ENCODE measurements at regions not wholly inside any gene's neighbourhood (a gene's known extent, or its start where the extent isn't known, plus 50 kb on each side); places are given as distances from the start of the nearest gene placed in this dataset.

- TF ChIP-seq EZH2 (IDR thresholded peaks at IDR 0.05; ENCODE audit: low read depth), result no peak
- TF ChIP-seq, protein P1, sequence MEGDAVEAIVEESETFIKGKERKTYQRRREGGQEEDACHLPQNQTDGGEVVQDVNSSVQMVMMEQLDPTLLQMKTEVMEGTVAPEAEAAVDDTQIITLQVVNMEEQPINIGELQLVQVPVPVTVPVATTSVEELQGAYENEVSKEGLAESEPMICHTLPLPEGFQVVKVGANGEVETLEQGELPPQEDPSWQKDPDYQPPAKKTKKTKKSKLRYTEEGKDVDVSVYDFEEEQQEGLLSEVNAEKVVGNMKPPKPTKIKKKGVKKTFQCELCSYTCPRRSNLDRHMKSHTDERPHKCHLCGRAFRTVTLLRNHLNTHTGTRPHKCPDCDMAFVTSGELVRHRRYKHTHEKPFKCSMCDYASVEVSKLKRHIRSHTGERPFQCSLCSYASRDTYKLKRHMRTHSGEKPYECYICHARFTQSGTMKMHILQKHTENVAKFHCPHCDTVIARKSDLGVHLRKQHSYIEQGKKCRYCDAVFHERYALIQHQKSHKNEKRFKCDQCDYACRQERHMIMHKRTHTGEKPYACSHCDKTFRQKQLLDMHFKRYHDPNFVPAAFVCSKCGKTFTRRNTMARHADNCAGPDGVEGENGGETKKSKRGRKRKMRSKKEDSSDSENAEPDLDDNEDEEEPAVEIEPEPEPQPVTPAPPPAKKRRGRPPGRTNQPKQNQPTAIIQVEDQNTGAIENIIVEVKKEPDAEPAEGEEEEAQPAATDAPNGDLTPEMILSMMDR (conservative IDR thresholded peaks at IDR 0.05), result no peak
- Histone ChIP-seq H3K9me2 (ENCODE audit: insufficient read depth) (no peaks in the 10 kb centered on the region), H2AFZ (no peak overlapping the region), H3K27ac (no peak overlapping the region), H4K20me1 (ENCODE audit: insufficient read depth) (no peaks in the 10 kb centered on the region), H3K36me3 (ENCODE audit: low read depth) (no peaks in the 10 kb centered on the region), H3K27me3 (ENCODE audit: insufficient read depth, low read depth) (no peaks in the 10 kb centered on the region), H3K4me1 (replicated peaks; ENCODE audit: insufficient read depth) (no peaks in the 10 kb centered on the region), H3K4me2 (no peak overlapping the region), H3F3A (ENCODE audit: insufficient read depth, low read depth) (no peaks in the 10 kb centered on the region), H3K79me2 (ENCODE audit: low read depth) (no peaks in the 10 kb centered on the region), H3K9me3 (ENCODE audit: insufficient read depth, low read depth) (no peaks in the 10 kb centered on the region), H3K4me3 (no peak overlapping the region)
- CTCF ChIA-PET, result no interaction called here
- no TSS peak for BruUV-seq (replicated peaks)
- POLR2A ChIA-PET (ENCODE audit: unreplicated experiment), result no interaction called here
- no peak for DNase-seq
- intact Hi-C loops (cut with micrococcal nuclease; ENCODE audit: unreplicated experiment), result no loop called here
These were observed 1135.3 kb downstream of the SLITRK5 start for GRCh38 chr13:88806438-88806837.

- H3K4me1 ChIP-seq (replicated peaks; ENCODE audit: insufficient read depth), result no peaks in the 10 kb centered on the region
- no peak overlapping the region for H2AFZ ChIP-seq
- no peak overlapping the region for H3K27ac ChIP-seq
- no peak overlapping the region for H3K4me2 ChIP-seq
- H3K36me3 ChIP-seq (ENCODE audit: low read depth), result no peaks in the 10 kb centered on the region
- no peaks in the 10 kb centered on the region for H3F3A ChIP-seq (ENCODE audit: insufficient read depth, low read depth)
- intact Hi-C loops (cut with micrococcal nuclease; ENCODE audit: unreplicated experiment), result loop anchor here (10.0 kb wide), 1 partner anchor 247 kb away; no protein-coding TSS in a partner anchor
- TF ChIP-seq, protein P1 (conservative IDR thresholded peaks at IDR 0.05), result no peak
- TF ChIP-seq EZH2 (IDR thresholded peaks at IDR 0.05; ENCODE audit: low read depth), result no peak
- H3K4me3 ChIP-seq, result no peak overlapping the region
- no peak for DNase-seq
- no TSS peak for BruUV-seq (replicated peaks)
- H3K79me2 ChIP-seq (ENCODE audit: low read depth), result no peaks in the 10 kb centered on the region
- ChIA-PET CTCF (no interaction called here), POLR2A (ENCODE audit: unreplicated experiment) (no interaction called here)
- no peaks in the 10 kb centered on the region for H3K27me3 ChIP-seq (ENCODE audit: insufficient read depth, low read depth)
- H3K9me2 ChIP-seq (ENCODE audit: insufficient read depth), result no peaks in the 10 kb centered on the region
- peaks cover 3% of the 10 kb centered on the region; the same call in 1 of the 2 replicates for H3K9me3 ChIP-seq (ENCODE audit: insufficient read depth, low read depth)
- H4K20me1 ChIP-seq (ENCODE audit: insufficient read depth), result no peaks in the 10 kb centered on the region
These were observed 1146.4 kb downstream of the SLITRK5 start for GRCh38 chr13:88817560-88817959.

- H3K4me1 ChIP-seq (replicated peaks; ENCODE audit: insufficient read depth), result no peaks in the 10 kb centered on the region
- POLR2A ChIA-PET (ENCODE audit: unreplicated experiment), result no interaction called here
- no peak overlapping the region for H2AFZ ChIP-seq
- H4K20me1 ChIP-seq (ENCODE audit: insufficient read depth), result no peaks in the 10 kb centered on the region
- TF ChIP-seq, protein P1 (conservative IDR thresholded peaks at IDR 0.05), result no peak
- TF ChIP-seq EZH2 (IDR thresholded peaks at IDR 0.05; ENCODE audit: low read depth), result no peak
- no peaks in the 10 kb centered on the region for H3K9me3 ChIP-seq (ENCODE audit: insufficient read depth, low read depth)
- DNase-seq, result no peak
- H3K79me2 ChIP-seq (ENCODE audit: low read depth), result no peaks in the 10 kb centered on the region
- no peaks in the 10 kb centered on the region for H3F3A ChIP-seq (ENCODE audit: insufficient read depth, low read depth)
- intact Hi-C loops (cut with micrococcal nuclease; ENCODE audit: unreplicated experiment), result no loop called here
- no peaks in the 10 kb centered on the region for H3K9me2 ChIP-seq (ENCODE audit: insufficient read depth)
- no peak overlapping the region for H3K4me3 ChIP-seq
- no peak overlapping the region for H3K27ac ChIP-seq
- no peak overlapping the region for H3K4me2 ChIP-seq
- H3K36me3 ChIP-seq (ENCODE audit: low read depth), result no peaks in the 10 kb centered on the region
- BruUV-seq (replicated peaks), result no TSS peak
- H3K27me3 ChIP-seq (ENCODE audit: insufficient read depth, low read depth), result no peaks in the 10 kb centered on the region
- CTCF ChIA-PET, result no interaction called here
These were observed 1151.9 kb downstream of the SLITRK5 start for GRCh38 chr13:88823114-88823513.
